ENCODE measurements at regions not wholly inside any gene's neighbourhood (a gene's known extent, or its start where the extent isn't known, plus 50 kb on each side); places are given as distances from the start of the nearest gene placed in this dataset.
"Not testable (repeated sequence)": the region's sequence is repeated elsewhere in the genome, so short reads cannot be mapped to it uniquely, and the experiment has no call there.

GRCh38 chr7:69211336-69211735, 386.9 kb upstream of the AUTS2 start:
- TF ChIP-seq CTCF (IDR thresholded peaks at IDR 0.05; ENCODE audit: low read depth, low read length), result no peak

GRCh38 chr7:69211739-69212138, 386.5 kb upstream of the AUTS2 start:
- no peak overlapping the region for H3K4me3 ChIP-seq (ENCODE audit: low read depth, low read length)
- TF ChIP-seq CTCF (IDR thresholded peaks at IDR 0.05; ENCODE audit: low read depth, low read length), result no peak

More at GRCh38 chr7:69211336-69211735, 386.9 kb upstream of the AUTS2 start:
- no peak overlapping the region for H3K4me3 ChIP-seq (ENCODE audit: low read depth, low read length)

GRCh38 chr7:69213878-69214277, 384.4 kb upstream of the AUTS2 start:
- no peak for TF ChIP-seq CTCF (IDR thresholded peaks at IDR 0.05; ENCODE audit: low read depth, low read length)
- H3K4me3 ChIP-seq (ENCODE audit: low read depth, low read length), result no peak overlapping the region

GRCh38 chr7:69215516-69215915, 382.8 kb upstream of the AUTS2 start:
- not testable (repeated sequence) for H3K4me3 ChIP-seq (ENCODE audit: low read depth, low read length)

- no peak for TF ChIP-seq CTCF (IDR thresholded peaks at IDR 0.05; ENCODE audit: low read depth, low read length)
- no peak overlapping the region for H3K4me3 ChIP-seq (ENCODE audit: low read depth, low read length)
Observed at GRCh38 chr7:69217516-69218350, 380.5 kb upstream of the AUTS2 start.

GRCh38 chr7:69218576-69218975, 379.7 kb upstream of the AUTS2 start:
- TF ChIP-seq CTCF (IDR thresholded peaks at IDR 0.05; ENCODE audit: low read depth, low read length), result no peak
- no peak overlapping the region for H3K4me3 ChIP-seq (ENCODE audit: low read depth, low read length)

- no peak for TF ChIP-seq CTCF (IDR thresholded peaks at IDR 0.05; ENCODE audit: low read depth, low read length)
- no peak overlapping the region for H3K4me3 ChIP-seq (ENCODE audit: low read depth, low read length)
Observed at GRCh38 chr7:69219381-69219780, 378.9 kb upstream of the AUTS2 start.
